Suppressor macrophage (primary cell): ENCODE measurements at regions not wholly inside any gene's neighbourhood (a gene's known extent, or its start where the extent isn't known, plus 50 kb on each side); places are given as distances from the start of the nearest gene placed in this dataset.
"Not testable (repeated sequence)": the region's sequence is repeated elsewhere in the genome, so short reads cannot be mapped to it uniquely, and the experiment has no call there.

ENCODE experiments used
- DNase-seq, 4 experiments: peaks; one replicate each; pipeline ENCODE4 v3.0.0-alpha.2; 2020 to 2022

GRCh38 chr1:56263908-56264307, 315.5 kb downstream of the PLPP3 start:
- no peak for DNase-seq

GRCh38 chr1:56258371-56258770, 321.0 kb downstream of the PLPP3 start:
- DNase-seq = no peak

GRCh38 chr1:56257726-56258125, 321.6 kb downstream of the PLPP3 start:
- no peak for DNase-seq

- no peak for DNase-seq
These were observed 323.0 kb downstream of the PLPP3 start for GRCh38 chr1:56256153-56257000.

- peak; percentile 35 to 79 (median 58) for DNase-seq
These were observed 323.7 kb downstream of the PLPP3 start for GRCh38 chr1:56255516-56256152.

- DNase-seq = no peak
These were observed 325.2 kb downstream of the PLPP3 start for GRCh38 chr1:56254130-56254529.

- no peak for DNase-seq
These were observed 328.6 kb downstream of the PLPP3 start for GRCh38 chr1:56250809-56251208.

- peak; percentile 77 to 94 (median 84) for DNase-seq
These were observed 330.1 kb downstream of the PLPP3 start for GRCh38 chr1:56249234-56249633.

GRCh38 chr1:56248138-56248537, 331.2 kb downstream of the PLPP3 start:
- no peak for DNase-seq

GRCh38 chr1:56246726-56247125, 332.6 kb downstream of the PLPP3 start:
- not testable (repeated sequence) for DNase-seq

- no peak for DNase-seq
These were observed 339.0 kb downstream of the PLPP3 start for GRCh38 chr1:56240400-56240799.

- DNase-seq = no peak
These were observed 341.8 kb downstream of the PLPP3 start for GRCh38 chr1:56237491-56238064.

GRCh38 chr1:56236688-56237087, 342.7 kb downstream of the PLPP3 start:
- DNase-seq = no peak

GRCh38 chr1:56235909-56236510, 343.4 kb downstream of the PLPP3 start:
- DNase-seq = no peak

GRCh38 chr1:56229186-56229585, 350.2 kb downstream of the PLPP3 start:
- DNase-seq = no peak

GRCh38 chr1:56227886-56228285, 351.5 kb downstream of the PLPP3 start:
- DNase-seq = no peak

GRCh38 chr1:56227401-56227800, 352.0 kb downstream of the PLPP3 start:
- DNase-seq = no peak

- DNase-seq = peak; percentile 16 to 63 (median 38)
These were observed 353.2 kb downstream of the PLPP3 start for GRCh38 chr1:56225964-56226815.

GRCh38 chr1:56223968-56224367, 355.4 kb downstream of the PLPP3 start:
- no peak for DNase-seq

- peak; percentile 31 to 87 (median 62) for DNase-seq
These were observed 356.3 kb downstream of the PLPP3 start for GRCh38 chr1:56222914-56223540.

GRCh38 chr1:56220021-56220420, 359.3 kb downstream of the PLPP3 start:
- DNase-seq = no peak

- no peak for DNase-seq
These were observed 361.3 kb downstream of the PLPP3 start for GRCh38 chr1:56218023-56218422.
